T-helper 1 cell treated with Interleukin-12 subunit alpha and Interleukin-12 subunit beta and Interleukin-4 antibody, amounts not matched to agents 30 ng/mL and 1 ng/mL, for 36 hours (primary cell): ENCODE measurements at regions not wholly inside any gene's neighbourhood (a gene's known extent, or its start where the extent isn't known, plus 50 kb on each side); places are given as distances from the start of the nearest gene placed in this dataset.
"Not testable (repeated sequence)": the region's sequence is repeated elsewhere in the genome, so short reads cannot be mapped to it uniquely, and the experiment has no call there.

Source experiments
- intact Hi-C: fragments of 100-400 bp; cut with micrococcal nuclease; formaldehyde crosslinking; loops from one replicate; pipeline ENCODE4 v1.15.1; 2024

- intact Hi-C loops = no loop called here
Observed at GRCh38 chr2:53114582-53114981, 653.0 kb upstream of the CHAC2 start.

- intact Hi-C loops = not testable (repeated sequence)
Observed at GRCh38 chr2:53112408-53112807, 655.2 kb upstream of the CHAC2 start.

- intact Hi-C loops = no loop called here
Observed at GRCh38 chr2:53111406-53111805, 656.2 kb upstream of the CHAC2 start.

GRCh38 chr2:53111004-53111403, 656.6 kb upstream of the CHAC2 start:
- intact Hi-C loops = no loop called here

GRCh38 chr2:53108246-53108645, 659.4 kb upstream of the CHAC2 start:
- intact Hi-C loops = no loop called here

GRCh38 chr2:53104263-53104662, 663.3 kb upstream of the CHAC2 start:
- intact Hi-C loops = no loop called here

- intact Hi-C loops = no loop called here
Observed at GRCh38 chr2:53103679-53104078, 663.9 kb upstream of the CHAC2 start.

- intact Hi-C loops = no loop called here
Observed at GRCh38 chr2:53098696-53099078, 668.9 kb upstream of the CHAC2 start.

GRCh38 chr2:53096351-53096750, 671.3 kb upstream of the CHAC2 start:
- intact Hi-C loops = no loop called here

GRCh38 chr2:53095664-53096063, 671.9 kb upstream of the CHAC2 start:
- intact Hi-C loops = no loop called here

- intact Hi-C loops = no loop called here
Observed at GRCh38 chr2:53095227-53095626, 672.4 kb upstream of the CHAC2 start.

GRCh38 chr2:53093355-53093754, 674.2 kb upstream of the CHAC2 start:
- intact Hi-C loops = no loop called here

- intact Hi-C loops = no loop called here
Observed at GRCh38 chr2:53091183-53091582, 676.4 kb upstream of the CHAC2 start.

- intact Hi-C loops = no loop called here
Observed at GRCh38 chr2:53087874-53088461, 679.6 kb upstream of the CHAC2 start.

GRCh38 chr2:53087262-53087873, 680.2 kb upstream of the CHAC2 start:
- intact Hi-C loops = no loop called here

GRCh38 chr2:53077413-53077812, 690.2 kb upstream of the CHAC2 start:
- intact Hi-C loops = no loop called here

- intact Hi-C loops = no loop called here
Observed at GRCh38 chr2:53075760-53076159, 691.8 kb upstream of the CHAC2 start.

GRCh38 chr2:53067533-53067932, 700.1 kb upstream of the CHAC2 start:
- intact Hi-C loops = no loop called here

- intact Hi-C loops = no loop called here
Observed at GRCh38 chr2:53067056-53067455, 700.5 kb upstream of the CHAC2 start.

- intact Hi-C loops = no loop called here
Observed at GRCh38 chr2:53064154-53064553, 703.5 kb upstream of the CHAC2 start.

- intact Hi-C loops = no loop called here
Observed at GRCh38 chr2:53058526-53058925, 709.1 kb upstream of the CHAC2 start.

GRCh38 chr2:53053937-53054336, 713.7 kb upstream of the CHAC2 start:
- intact Hi-C loops = no loop called here

- intact Hi-C loops = no loop called here
Observed at GRCh38 chr2:53051157-53051556, 716.4 kb upstream of the CHAC2 start.
